ENCODE measurements at regions not wholly inside any gene's neighbourhood (a gene's known extent, or its start where the extent isn't known, plus 50 kb on each side); places are given as distances from the start of the nearest gene placed in this dataset.

DNA sequence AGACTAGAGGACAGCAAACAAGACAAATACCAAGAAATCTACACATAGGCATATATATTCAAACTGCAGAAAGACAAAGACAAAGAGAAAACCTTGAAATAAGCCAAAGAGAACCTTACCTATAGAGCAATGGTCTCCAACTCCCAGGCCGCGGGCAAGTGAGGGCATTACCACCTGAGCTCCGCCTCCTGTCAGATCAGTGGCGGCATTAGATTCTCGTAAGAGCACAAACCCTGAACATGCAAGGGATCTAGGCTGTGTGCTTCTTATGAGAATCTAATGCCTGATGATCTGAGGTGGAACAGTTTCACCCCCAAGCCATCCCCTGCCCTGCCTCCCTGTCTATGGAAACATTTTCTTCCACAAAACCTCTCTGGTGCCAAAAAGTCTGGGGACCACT is 101.0 kb upstream of the MRPS30 start:
- TF ChIP-seq POLR2A (IDR thresholded peaks at IDR 0.05), result no peak
- TF ChIP-seq CTCF (IDR thresholded peaks at IDR 0.05), result no peak

Measured in testis (tissue), 2 donors.